Activated CD4-positive, alpha-beta T cell treated with anti-CD3 and anti-CD28 coated beads for 36 hours (primary cell): ENCODE measurements at regions not wholly inside any gene's neighbourhood (a gene's known extent, or its start where the extent isn't known, plus 50 kb on each side); places are given as distances from the start of the nearest gene placed in this dataset.

Experiments used
- ATAC-seq: fragments of 200-7000 bp; cut with Tn5 transposase; one replicate; pipeline ENCODE4 v1.10.0; 2021; ENCODE audit warnings: mild to moderate bottlenecking, moderate library complexity
- CTCF ChIA-PET: fragments of 350-600 bp; sonication (Branson Sonifier 250); formaldehyde crosslinking; loops from one replicate; lab custom pipeline; 2021; ENCODE audit warnings: antibody characterized with exemption; lab: Charles Lee
- POLR2A ChIA-PET: fragments of 350-600 bp; sonication (Branson Sonifier 250); formaldehyde crosslinking; loops from one replicate; lab custom pipeline; 2021; ENCODE audit warnings: antibody characterized with exemption, inconsistent platforms; lab: Charles Lee
- DNase-seq: peaks from one replicate; pipeline ENCODE4 v3.0.0-alpha.2; 2020
- H3K27ac Mint-ChIP-seq: one replicate; pipeline ENCODE4 v1.8.0; 2021; ENCODE audit warnings: mixed read lengths
- H3K27me3 Mint-ChIP-seq: one replicate; pipeline ENCODE4 v1.8.0; 2021; ENCODE audit warnings: mixed read lengths
- H3K36me3 Mint-ChIP-seq: one replicate; pipeline ENCODE4 v1.8.0; 2021; ENCODE audit warnings: low read depth, mixed read lengths
- H3K4me1 Mint-ChIP-seq: one replicate; pipeline ENCODE4 v1.8.0; 2021; ENCODE audit warnings: mixed read lengths
- H3K4me3 Mint-ChIP-seq: one replicate; pipeline ENCODE4 v1.8.0; 2021; ENCODE audit warnings: mild to moderate bottlenecking, moderate library complexity, mixed read lengths
- H3K9me3 Mint-ChIP-seq: one replicate; pipeline ENCODE4 v1.8.0; 2021; ENCODE audit warnings: low read depth, mixed read lengths
- intact Hi-C, 2 experiments: fragments of 100-400 bp; cut with DNase I in 1 of 2; cut with micrococcal nuclease in 1 of 2; formaldehyde crosslinking; loops; one replicate each; pipeline versions ENCODE4 v1.14.2 to v1.15.1; 2022 to 2024; cut with DNase I, micrococcal nuclease

DNA sequence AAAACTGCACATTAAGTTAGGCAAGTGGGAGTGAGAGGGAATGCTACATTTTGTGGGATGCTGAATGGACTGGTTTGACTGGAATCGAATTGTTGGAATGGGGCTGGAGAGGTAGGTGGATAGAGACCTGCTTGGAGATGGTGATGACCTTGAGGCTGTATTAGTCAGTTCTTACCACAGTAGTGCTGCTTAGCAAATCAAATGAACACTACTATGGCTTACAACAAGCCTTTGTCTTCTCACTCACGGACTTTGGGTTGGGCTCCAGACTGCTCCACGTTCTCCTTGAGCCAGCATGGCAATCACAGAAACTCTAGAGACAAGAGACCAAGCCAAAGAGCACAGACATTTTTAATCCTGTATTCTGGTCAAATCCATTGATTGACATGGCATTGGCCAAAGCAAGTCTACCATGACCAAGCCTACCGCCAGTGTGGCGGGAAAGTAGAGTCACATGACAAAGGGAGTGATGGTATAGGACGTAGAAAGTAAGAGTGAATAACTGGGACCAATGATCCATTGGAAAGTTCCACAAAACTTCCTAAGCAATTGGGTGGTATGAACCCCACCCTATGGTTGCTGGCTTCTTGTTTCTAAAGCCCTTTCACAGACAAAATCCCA is 70.3 kb upstream of the FOXP4 start:
- H3K36me3 Mint-ChIP-seq: no peaks in the 10 kb centered on the region
- no peaks in the 10 kb centered on the region for H3K4me1 Mint-ChIP-seq
- no peak overlapping the region for H3K4me3 Mint-ChIP-seq
- no peaks in the 10 kb centered on the region for H3K9me3 Mint-ChIP-seq
- ChIA-PET CTCF (interaction anchor here (1.0 kb wide), 1 partner anchor 15 kb away, joined by 3 read pairs; no protein-coding TSS in a partner anchor), POLR2A (no interaction called here)
- ATAC-seq (no peak), DNase-seq (no peak)
- no peak overlapping the region for H3K27ac Mint-ChIP-seq
- intact Hi-C loops: no loop called here
- peaks cover 35% of the 10 kb centered on the region for H3K27me3 Mint-ChIP-seq

- ATAC-seq (no peak), DNase-seq (no peak)
- Mint-ChIP-seq H3K4me3 (no peak overlapping the region), H3K9me3 (no peaks in the 10 kb centered on the region), H3K27me3 (peaks cover 30% of the 10 kb centered on the region), H3K27ac (no peak overlapping the region), H3K36me3 (no peaks in the 10 kb centered on the region), H3K4me1 (no peaks in the 10 kb centered on the region)
- ChIA-PET POLR2A (no interaction called here), CTCF (no interaction called here)
- intact Hi-C loops: no loop called here
These were observed 69.8 kb upstream of the FOXP4 start for GRCh38 chr6:41476401-41476800.

- ChIA-PET CTCF (no interaction called here), POLR2A (no interaction called here)
- Mint-ChIP-seq H3K27ac (no peak overlapping the region), H3K36me3 (no peaks in the 10 kb centered on the region), H3K27me3 (peaks cover 26% of the 10 kb centered on the region), H3K4me1 (no peaks in the 10 kb centered on the region), H3K4me3 (no peak overlapping the region), H3K9me3 (no peaks in the 10 kb centered on the region)
- no peak for DNase-seq
- ATAC-seq: no peak
- intact Hi-C loops: no loop called here
These were observed 68.6 kb upstream of the FOXP4 start for GRCh38 chr6:41477572-41477971.

GRCh38 chr6:41483943-41484342 is 62.2 kb upstream of the FOXP4 start:
- Mint-ChIP-seq H3K27ac (no peak overlapping the region), H3K36me3 (no peaks in the 10 kb centered on the region), H3K9me3 (no peaks in the 10 kb centered on the region), H3K4me3 (no peak overlapping the region), H3K27me3 (peaks cover 6% of the 10 kb centered on the region), H3K4me1 (no peaks in the 10 kb centered on the region)
- ChIA-PET CTCF (interaction anchor here (0.7 to 1.3 kb wide), 3 partner anchors 17 to 52 kb away, joined by 3 to 4 read pairs (median 4); no protein-coding TSS in a partner anchor), POLR2A (no interaction called here)
- DNase-seq: no peak
- ATAC-seq: no peak
- intact Hi-C loops: no loop called here

DNA sequence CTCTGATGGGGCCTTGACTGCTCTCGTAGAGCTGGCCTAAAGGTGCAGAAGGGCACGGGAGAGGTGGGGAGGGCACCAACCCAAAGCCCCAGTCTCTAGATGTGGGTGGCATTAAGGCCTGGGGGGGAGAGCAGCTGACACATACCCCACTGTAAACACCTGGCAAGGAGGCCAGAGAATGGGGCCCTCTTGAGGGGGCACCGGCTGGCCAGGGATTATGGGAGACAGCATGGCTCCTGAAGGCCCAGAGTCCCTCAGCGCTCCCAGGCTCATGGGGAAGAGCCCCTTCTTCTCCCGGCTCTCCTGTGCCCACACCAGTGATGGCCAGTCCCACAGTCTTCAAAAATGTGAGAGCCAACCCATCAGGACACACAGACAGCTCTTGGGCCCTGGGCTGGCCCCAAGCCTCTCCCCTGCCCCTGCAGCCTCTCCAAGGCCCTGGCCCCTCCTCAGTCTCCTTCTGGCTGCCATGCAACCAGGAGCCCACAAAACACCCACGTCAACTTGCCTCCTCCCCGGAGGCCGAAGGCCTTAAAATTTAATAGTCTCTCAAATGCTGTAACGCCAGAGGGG is 58.2 kb upstream of the FOXP4 start:
- Mint-ChIP-seq H3K9me3 (no peaks in the 10 kb centered on the region), H3K4me1 (no peaks in the 10 kb centered on the region), H3K27me3 (peaks cover 8% of the 10 kb centered on the region), H3K36me3 (no peaks in the 10 kb centered on the region), H3K4me3 (no peak overlapping the region), H3K27ac (no peak overlapping the region)
- ATAC-seq (no peak), DNase-seq (no peak)
- ChIA-PET POLR2A (no interaction called here), CTCF (no interaction called here)
- intact Hi-C loops: no loop called here

DNA sequence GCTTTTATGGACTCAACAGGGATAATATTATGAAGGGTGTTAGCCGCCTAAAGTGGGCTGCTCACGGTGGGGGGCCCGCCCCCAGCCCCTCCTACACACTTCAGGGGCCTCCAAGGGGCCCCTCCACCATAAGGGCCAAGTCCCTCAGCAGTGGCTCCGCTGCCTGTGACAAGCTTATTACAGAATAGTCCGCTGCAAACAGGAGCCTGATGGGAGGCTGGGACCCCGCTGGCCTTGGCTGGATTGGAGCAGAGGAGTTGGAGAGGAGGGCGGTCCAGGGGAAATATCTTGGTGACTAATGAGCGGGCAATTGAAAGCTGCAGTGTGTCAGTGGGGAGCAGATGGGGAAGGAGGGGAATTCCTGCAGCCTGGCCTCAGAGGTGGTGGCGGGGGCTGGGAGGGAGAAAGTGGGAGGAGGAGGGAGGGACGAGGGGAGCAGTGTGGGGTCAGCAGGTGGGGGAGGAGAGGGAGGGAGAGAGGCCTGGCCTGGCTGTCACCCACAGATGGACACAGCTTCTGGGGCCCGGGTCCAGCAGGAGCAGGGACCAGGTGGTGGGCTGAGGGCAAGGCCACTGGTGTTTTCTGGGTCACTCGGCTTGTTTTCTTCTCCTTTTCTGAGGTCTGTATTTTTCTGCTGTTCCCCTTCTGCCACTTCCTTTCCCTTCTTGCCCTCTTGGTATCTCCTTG is 57.6 kb upstream of the FOXP4 start:
- ChIA-PET CTCF (no interaction called here), POLR2A (no interaction called here)
- intact Hi-C loops: no loop called here
- ATAC-seq: no peak
- H3K36me3 Mint-ChIP-seq: no peaks in the 10 kb centered on the region
- H3K27ac Mint-ChIP-seq: no peak overlapping the region
- H3K27me3 Mint-ChIP-seq: peaks cover 8% of the 10 kb centered on the region
- H3K4me1 Mint-ChIP-seq: no peaks in the 10 kb centered on the region
- no peak overlapping the region for H3K4me3 Mint-ChIP-seq
- H3K9me3 Mint-ChIP-seq: no peaks in the 10 kb centered on the region
- no peak for DNase-seq

GRCh38 chr6:41489120-41489851 is 56.9 kb upstream of the FOXP4 start:
- intact Hi-C loops: no loop called here
- no peak overlapping the region for H3K27ac Mint-ChIP-seq
- POLR2A ChIA-PET: no interaction called here
- H3K36me3 Mint-ChIP-seq: no peaks in the 10 kb centered on the region
- ATAC-seq: no peak
- H3K27me3 Mint-ChIP-seq: peaks cover 10% of the 10 kb centered on the region
- no peak for DNase-seq
- CTCF ChIA-PET: no interaction called here
- no peaks in the 10 kb centered on the region for H3K4me1 Mint-ChIP-seq
- no peaks in the 10 kb centered on the region for H3K9me3 Mint-ChIP-seq
- no peak overlapping the region for H3K4me3 Mint-ChIP-seq

DNA sequence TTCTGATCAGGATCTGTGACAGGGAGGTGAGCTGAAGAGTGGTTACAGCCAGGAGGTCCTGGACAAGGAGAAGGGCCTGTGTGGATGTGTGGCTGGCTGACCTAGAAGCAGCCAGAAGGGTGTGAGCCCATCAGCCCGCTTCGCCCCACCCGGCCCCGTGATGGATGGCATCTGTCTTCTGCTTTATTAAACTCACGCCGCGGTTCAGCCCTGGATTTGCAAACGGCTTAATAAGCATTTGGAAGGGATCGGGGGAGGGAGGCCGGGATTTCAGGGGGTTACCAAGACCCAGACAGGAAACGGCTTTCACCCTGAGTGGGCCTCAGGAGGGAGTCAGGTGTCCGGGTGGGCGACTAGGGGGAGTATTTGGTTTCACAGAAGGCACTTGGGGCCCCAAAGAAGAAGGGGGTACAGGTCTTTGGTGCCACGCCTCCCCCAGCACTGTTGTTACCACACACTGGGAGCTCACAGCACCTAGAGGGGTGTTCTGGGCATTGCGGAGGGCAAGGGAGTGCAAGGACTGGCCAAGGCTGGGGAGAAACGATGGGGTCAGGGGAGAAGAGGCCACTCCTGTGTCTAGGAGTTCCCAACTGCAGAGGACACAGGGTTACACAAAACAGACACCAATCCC is 53.8 kb upstream of the FOXP4 start:
- intact Hi-C loops: no loop called here
- ChIA-PET CTCF (no interaction called here), POLR2A (no interaction called here)
- ATAC-seq (no peak), DNase-seq (no peak)
- no peaks in the 10 kb centered on the region for H3K9me3 Mint-ChIP-seq
- H3K27me3 Mint-ChIP-seq: peaks cover 11% of the 10 kb centered on the region
- H3K4me1 Mint-ChIP-seq: no peaks in the 10 kb centered on the region
- H3K4me3 Mint-ChIP-seq: no peak overlapping the region
- no peak overlapping the region for H3K27ac Mint-ChIP-seq
- H3K36me3 Mint-ChIP-seq: no peaks in the 10 kb centered on the region

DNA sequence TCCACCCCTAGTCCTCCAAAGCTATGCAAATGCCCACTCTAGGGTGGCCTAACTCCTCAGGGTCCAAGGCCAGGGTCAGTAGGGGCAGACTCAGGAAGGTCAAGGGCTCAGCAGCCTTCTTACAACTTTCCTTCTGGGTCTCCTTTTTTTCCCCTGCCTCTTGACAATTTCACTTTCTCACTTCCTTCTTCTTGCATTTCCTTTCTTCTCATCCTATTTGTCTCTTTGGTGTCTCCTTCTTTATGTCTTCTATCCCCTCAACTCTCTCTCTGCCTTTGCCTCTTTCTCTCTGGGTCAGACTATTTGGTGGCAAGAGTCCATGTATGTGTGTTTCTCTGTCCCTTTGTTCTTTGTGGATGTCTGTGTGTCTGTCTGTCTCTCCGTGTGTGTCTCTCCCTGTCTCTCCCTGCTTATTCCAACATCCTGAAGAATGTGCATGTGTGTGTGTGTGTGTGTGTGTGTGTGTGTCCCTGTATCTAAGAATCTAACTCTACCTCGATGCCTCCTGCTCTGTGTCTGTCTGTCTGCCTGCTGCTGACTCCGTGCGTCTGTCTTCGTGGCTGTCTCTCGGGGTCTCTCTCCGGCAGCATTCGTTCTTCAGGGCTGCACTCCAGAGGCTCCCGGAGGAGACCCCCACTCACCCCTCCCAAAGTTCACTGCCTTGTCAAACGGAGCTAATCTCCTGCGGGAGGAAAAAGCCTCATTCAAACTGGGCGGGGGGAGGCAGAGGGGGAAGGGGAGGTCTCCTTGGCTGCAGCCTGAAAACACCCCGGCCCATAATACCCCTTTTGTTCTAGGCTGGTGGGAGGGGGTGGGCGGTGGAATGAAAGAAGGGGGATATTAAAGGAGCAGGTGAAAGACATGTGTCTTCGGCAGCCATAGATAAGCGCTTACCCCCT is 51.7 kb upstream of the FOXP4 start:
- no peaks in the 10 kb centered on the region for H3K36me3 Mint-ChIP-seq
- no peak for ATAC-seq
- H3K4me3 Mint-ChIP-seq: no peak overlapping the region
- ChIA-PET POLR2A (no interaction called here), CTCF (interaction anchor here (0.9 kb wide), 1 partner anchor 122 kb away, joined by 4 read pairs; no protein-coding TSS in a partner anchor)
- no peaks in the 10 kb centered on the region for H3K4me1 Mint-ChIP-seq
- H3K27me3 Mint-ChIP-seq: peaks cover 18% of the 10 kb centered on the region
- H3K9me3 Mint-ChIP-seq: no peaks in the 10 kb centered on the region
- no peak for DNase-seq
- no peak overlapping the region for H3K27ac Mint-ChIP-seq
- intact Hi-C loops: no loop called here
